HCT116 (cell line): ENCODE measurements at regions not wholly inside any gene's neighbourhood (a gene's known extent, or its start where the extent isn't known, plus 50 kb on each side); places are given as distances from the start of the nearest gene placed in this dataset.

Source experiments
- ATAC-seq: fragments of 200-7000 bp; cut with Tn5 transposase; 2 replicates; pipeline ENCODE4 v1.9.1; 2020; ENCODE audit warnings: mild to moderate bottlenecking, moderate library complexity
- BruUV-seq: library from RNA; stranded (reverse); fragments of 400-500 nt; replicated peaks from 2 replicates; lab custom pipeline; 2021; lab: Mats Ljungman, UMichigan
- CTCF ChIA-PET: fragments of 300-600 bp; sonication (Branson Sonifier 250); formaldehyde crosslinking; loops from one replicate; lab custom pipeline; 2021; ENCODE audit warnings: antibody characterized with exemption; lab: Charles Lee
- POLR2A ChIA-PET: fragments of 300-600, 350-600 bp; sonication (Branson Sonifier 250); formaldehyde crosslinking; loops from one replicate; lab custom pipeline; 2021; ENCODE audit warnings: antibody characterized with exemption; lab: Charles Lee
- RAD21 ChIA-PET, 2 experiments: fragments of 300-600 bp; sonication (Branson Sonifier 250); formaldehyde crosslinking; loops; one replicate each; lab custom pipeline; 2023; ENCODE audit warnings: low total read pairs in 2 of 2; ENCODE audit not compliant: uncharacterized antibody in 2 of 2, unreplicated experiment in 2 of 2, low non-redundant PET in 1 of 2; lab: Charles Lee
- DNase-seq: peaks from one replicate; pipeline ENCODE4 v3.0.0-alpha.2; 2010; ENCODE audit warnings: low read depth, low spot score
- H2AFZ ChIP-seq: fragments of 200-600 bp; shearing (Covaris generic), sonication (generic); 2 replicates; pipeline ENCODE4 v1.6.1; 2017; ENCODE audit warnings: low read depth, mixed run types, mixed read lengths, antibody characterized with exemption, low read length; ENCODE audit not compliant: poor library complexity, severe bottlenecking
- H3K27ac ChIP-seq: 2 replicates; pipeline ENCODE4 v1.5.1; 2012; ENCODE audit warnings: low read depth, low read length
- H3K27me3 ChIP-seq: fragments of 200-600 bp; sonication (generic); 2 replicates; pipeline ENCODE4 v1.6.1; 2016; ENCODE audit warnings: mixed run types, low read length, mixed read lengths; ENCODE audit not compliant: insufficient read depth
- H3K36me3 ChIP-seq, 2 experiments: fragments of 200-500 bp in 1 of 2; fragments of 200-600 bp in 1 of 2; sonication (Bioruptor generic) in 1 of 2; sonication (generic) in 1 of 2; 2 replicates each; pipeline versions ENCODE4 v1.5.1 to v1.6.1; 2014 to 2016; ENCODE audit warnings: low read length in 2 of 2, inconsistent platforms in 1 of 2, mixed read lengths in 1 of 2, mixed run types in 1 of 2; ENCODE audit not compliant: insufficient read depth in 2 of 2, control insufficient read depth in 1 of 2
- H3K4me1 ChIP-seq, 2 experiments: fragments of 200-600 bp in 1 of 2; sonication (generic) in 1 of 2; 2 replicates each; pipeline versions ENCODE4 v1.5.1 to v1.6.1; 2012 to 2017; ENCODE audit warnings: low read length in 2 of 2, inconsistent platforms in 1 of 2, mild to moderate bottlenecking in 1 of 2, mixed read lengths in 1 of 2, mixed run types in 1 of 2, moderate library complexity in 1 of 2; ENCODE audit not compliant: insufficient read depth in 2 of 2, control insufficient read depth in 1 of 2
- H3K4me2 ChIP-seq: fragments of 200-600 bp; sonication (generic); 2 replicates; pipeline ENCODE4 v1.6.1; 2017; ENCODE audit warnings: mixed run types, low read length, mixed read lengths
- H3K4me3 ChIP-seq, 2 experiments: fragments of 200-600 bp in 1 of 2; sonication (generic) in 1 of 2; replicated peaks in 1 of 2; 2 replicates each; pipeline ENCODE4 v1.5.1; 2011 to 2016; ENCODE audit warnings: low read length in 2 of 2, control low read depth in 1 of 2, low read depth in 1 of 2, mild to moderate bottlenecking in 1 of 2, mixed read lengths in 1 of 2, mixed run types in 1 of 2
- H3K79me2 ChIP-seq: fragments of 200-600 bp; sonication (generic); 2 replicates; pipeline ENCODE4 v1.6.1; 2017; ENCODE audit warnings: mild to moderate bottlenecking, mixed run types, low read length, moderate library complexity, mixed read lengths; ENCODE audit not compliant: insufficient read depth
- H3K9ac ChIP-seq: fragments of 200-600 bp; sonication (generic); 2 replicates; pipeline ENCODE4 v1.6.1; 2016; ENCODE audit warnings: low read length, mixed read lengths
- H3K9me2 ChIP-seq: fragments of 200-600 bp; sonication (generic), shearing (Covaris generic); 2 replicates; pipeline ENCODE4 v1.6.1; 2017; ENCODE audit warnings: mixed run types, mild to moderate bottlenecking, moderate library complexity; ENCODE audit not compliant: insufficient read depth
- H3K9me3 ChIP-seq, 2 experiments: fragments of 200-500 bp in 1 of 2; fragments of 200-600 bp in 1 of 2; sonication (Bioruptor generic) in 1 of 2; sonication (generic) in 1 of 2; 2 replicates each; pipeline ENCODE4 v1.6.1; 2014 to 2017; ENCODE audit warnings: low read length in 2 of 2, mixed read lengths in 2 of 2, inconsistent platforms in 1 of 2, low read depth in 1 of 2, mild to moderate bottlenecking in 1 of 2, mixed run types in 1 of 2, moderate library complexity in 1 of 2; ENCODE audit not compliant: control insufficient read depth in 1 of 2, insufficient read depth in 1 of 2
- H4K20me1 ChIP-seq: fragments of 200-600 bp; sonication (generic), shearing (Covaris generic); 2 replicates; pipeline ENCODE4 v1.6.1; 2017; ENCODE audit warnings: mixed run types, mild to moderate bottlenecking, moderate library complexity; ENCODE audit not compliant: insufficient read depth
- CBX3 ChIP-seq: IDR thresholded peaks from 2 replicates; pipeline ENCODE4 v1.6.1; 2012; ENCODE audit warnings: low read depth
- CEBPB ChIP-seq: IDR thresholded peaks from 2 replicates; pipeline ENCODE4 v1.6.1; 2012; ENCODE audit warnings: low read depth
- ELF1 ChIP-seq: IDR thresholded peaks from 2 replicates; pipeline ENCODE4 v1.6.1; 2012; ENCODE audit warnings: low read depth, borderline replicate concordance
- EZH2 ChIP-seq: fragments of 200-600 bp; sonication (generic); IDR thresholded peaks from 2 replicates; pipeline ENCODE4 v1.6.1; 2017; ENCODE audit warnings: antibody characterized with exemption, mixed run types
- FOSL1 ChIP-seq: IDR thresholded peaks from 2 replicates; pipeline ENCODE4 v1.6.1; 2012; ENCODE audit warnings: low read depth
- JUND ChIP-seq: IDR thresholded peaks from 2 replicates; pipeline ENCODE4 v1.6.1; 2012
- MAX ChIP-seq: IDR thresholded peaks from 2 replicates; pipeline ENCODE4 v1.6.1; 2012
- POLR2A ChIP-seq: IDR thresholded peaks from 2 replicates; pipeline ENCODE4 v1.7.0; 2011; ENCODE audit warnings: borderline replicate concordance; ENCODE audit not compliant: insufficient read depth, insufficient read length; ENCODE audit errors: extremely low read depth
- SIN3A ChIP-seq: IDR thresholded peaks from 2 replicates; pipeline ENCODE4 v1.6.1; 2012; ENCODE audit warnings: low read depth
- SP1 ChIP-seq: IDR thresholded peaks from 2 replicates; pipeline ENCODE4 v1.6.1; 2012; ENCODE audit warnings: low read depth
- ZBTB33 ChIP-seq: IDR thresholded peaks from 2 replicates; pipeline ENCODE4 v1.6.1; 2011; ENCODE audit warnings: mild to moderate bottlenecking, low read length, moderate library complexity; ENCODE audit not compliant: insufficient replicate concordance; ENCODE audit errors: extremely low read depth
- intact Hi-C: fragments of 100-400 bp; cut with micrococcal nuclease; formaldehyde crosslinking; loops from 2 replicates; pipeline ENCODE4 v1.10.0; 2022

GRCh38 chr7:65233409-65234034 is 140.1 kb upstream of the ZNF92 start:
- no peak overlapping the region for H3K27ac ChIP-seq
- intact Hi-C loops: no loop called here
- TF ChIP-seq JUND (no peak), CEBPB (no peak), ELF1 (no peak), MAX (no peak), POLR2A (no peak), FOSL1 (no peak), SIN3A (no peak), ZBTB33 (no peak), SP1 (no peak), EZH2 (no peak), CBX3 (no peak)
- TF ChIP-seq, all 23 proteins: peak for 0
- H3K36me3 ChIP-seq: no peaks in the 10 kb centered on the region
- no peak overlapping the region for H3K4me3 ChIP-seq
- H3K9me3 ChIP-seq: no peaks in the 10 kb centered on the region
- H3K79me2 ChIP-seq: no peaks in the 10 kb centered on the region
- ChIA-PET POLR2A (no interaction called here), CTCF (no interaction called here), RAD21 (no interaction called here)
- no peak overlapping the region for H3K4me2 ChIP-seq
- no TSS peak for BruUV-seq
- H3K4me1 ChIP-seq: no peaks in the 10 kb centered on the region
- no peaks in the 10 kb centered on the region for H4K20me1 ChIP-seq
- H3K9ac ChIP-seq: no peak overlapping the region
- DNase-seq: no peak
- no peak for ATAC-seq
- H3K27me3 ChIP-seq: no peaks in the 10 kb centered on the region
- no peaks in the 10 kb centered on the region for H3K9me2 ChIP-seq
- H2AFZ ChIP-seq: no peak overlapping the region
